ENCODE measurements at regions not wholly inside any gene's neighbourhood (a gene's known extent, or its start where the extent isn't known, plus 50 kb on each side); places are given as distances from the start of the nearest gene placed in this dataset.

- Histone ChIP-seq H3K9me2 (no peaks in the 10 kb centered on the region), H3K27me3 (ENCODE audit: insufficient read depth) (no peaks in the 10 kb centered on the region), H3F3A (replicated peaks; ENCODE audit: insufficient read depth) (no peaks in the 10 kb centered on the region), H3K9me3 (no peaks in the 10 kb centered on the region), H2AFZ (ENCODE audit: low read depth) (no peak overlapping the region), H4K20me1 (ENCODE audit: insufficient read depth) (no peaks in the 10 kb centered on the region), H3K79me2 (ENCODE audit: insufficient read depth) (no peaks in the 10 kb centered on the region), H3K4me3 (ENCODE audit: low read depth in 2 of 2, low read length in 1 of 2) (no peak overlapping the region), H3K4me1 (ENCODE audit: control insufficient read depth in 1 of 2, insufficient read depth in 2 of 2, low read depth in 1 of 2, low read length in 1 of 2) (no peaks in the 10 kb centered on the region; a peak in 1 of 4 replicates), H3K27ac (ENCODE audit: low read depth in 2 of 2, low read length in 1 of 2) (no peak overlapping the region), H3K9ac (no peak overlapping the region), H3K36me3 (replicated peaks in 1 of 2; ENCODE audit: control insufficient read depth in 1 of 2, insufficient read depth in 2 of 2, low read length in 1 of 2) (no peaks in the 10 kb centered on the region), H3K4me2 (no peak overlapping the region)
- 94% methylated on average over 3 of the region's 4 CpGs for WGBS (ENCODE audit: low lambda C conversion rate)
- POLR2A ChIA-PET = no interaction called here
- CTCF ChIA-PET = interaction anchor here (0.7 kb wide), 1 partner anchor 65 kb away, joined by 3 read pairs; no protein-coding TSS in a partner anchor
- DNase-seq = no peak
- TF ChIP-seq EP300 (IDR thresholded peaks at IDR 0.05; ENCODE audit: borderline replicate concordance in 1 of 2, low read depth in 1 of 2, low read length in 1 of 2) (no peak), USF1 (IDR thresholded peaks at IDR 0.05; ENCODE audit: borderline replicate concordance, low read depth) (no peak), EZH2phosphoT487 (IDR thresholded peaks at IDR 0.05; ENCODE audit: borderline replicate concordance, low read depth) (no peak), RAD21 (IDR thresholded peaks at IDR 0.05; ENCODE audit: low read length) (no peak), REST (IDR thresholded peaks at IDR 0.05; ENCODE audit: low read depth, low read length) (no peak), PBX3 (IDR thresholded peaks at IDR 0.05) (no peak), RFX5 (IDR thresholded peaks at IDR 0.05; ENCODE audit: low read length) (no peak), YY1 (IDR thresholded peaks at IDR 0.05; ENCODE audit: low read depth) (no peak)
Measured at GRCh38 chr5:142239394-142240159, 85.2 kb downstream of the SPRY4 start.

GRCh38 chr5:142237707-142238106 is 87.1 kb downstream of the SPRY4 start:
- TF ChIP-seq RFX5 (IDR thresholded peaks at IDR 0.05; ENCODE audit: low read length) (no peak), MXI1 (IDR thresholded peaks at IDR 0.05; ENCODE audit: low read depth, low read length) (no peak), EP300 (IDR thresholded peaks at IDR 0.05; ENCODE audit: borderline replicate concordance in 1 of 2, low read depth in 1 of 2, low read length in 1 of 2) (no peak), SMC3 (IDR thresholded peaks at IDR 0.05; ENCODE audit: low read depth, low read length) (no peak), POLR2AphosphoS5 (IDR thresholded peaks at IDR 0.05; ENCODE audit: low read depth, low read length) (no peak), EZH2phosphoT487 (IDR thresholded peaks at IDR 0.05; ENCODE audit: borderline replicate concordance, low read depth) (no peak), TAF1 (IDR thresholded peaks at IDR 0.05; ENCODE audit: borderline replicate concordance, low read depth, low read length) (no peak), MAX (IDR thresholded peaks at IDR 0.05; ENCODE audit: low read depth) (no peak), JUND (IDR thresholded peaks at IDR 0.05) (no peak), FOXJ3 (CRISPR knock-in tag; IDR thresholded peaks at IDR 0.05) (no peak), CHD2 (IDR thresholded peaks at IDR 0.05; ENCODE audit: low read length, partially characterized antibody) (no peak), GATA2 (CRISPR knock-in tag; IDR thresholded peaks at IDR 0.05) (no peak), TEAD4 (IDR thresholded peaks at IDR 0.05; ENCODE audit: borderline replicate concordance, insufficient read depth) (no peak), RAD21 (IDR thresholded peaks at IDR 0.05; ENCODE audit: low read length) (no peak), MEF2A (IDR thresholded peaks at IDR 0.05; ENCODE audit: borderline replicate concordance, low read depth) (no peak)
- WGBS (ENCODE audit: low lambda C conversion rate) = 90% methylated on average over 3 of the region's 3 CpGs
- no peaks in the 10 kb centered on the region for H3K27me3 ChIP-seq (ENCODE audit: insufficient read depth)
- no peak overlapping the region for H3K4me3 ChIP-seq (ENCODE audit: low read depth in 2 of 2, low read length in 1 of 2)
- no peak overlapping the region for H3K9ac ChIP-seq
- H3K4me2 ChIP-seq = no peak overlapping the region
- ChIA-PET POLR2A (no interaction called here), CTCF (interaction anchor here (1.2 kb wide), 1 partner anchor 418 kb away, joined by 3 read pairs; no protein-coding TSS in a partner anchor)
- H3K79me2 ChIP-seq (ENCODE audit: insufficient read depth) = no peaks in the 10 kb centered on the region
- no peaks in the 10 kb centered on the region for H3K9me3 ChIP-seq
- H2AFZ ChIP-seq (ENCODE audit: low read depth) = no peak overlapping the region
- H3K4me1 ChIP-seq (ENCODE audit: control insufficient read depth in 1 of 2, insufficient read depth in 2 of 2, low read depth in 1 of 2, low read length in 1 of 2) = no peaks in the 10 kb centered on the region; a peak in 1 of 4 replicates
- no peaks in the 10 kb centered on the region for H3K36me3 ChIP-seq (replicated peaks in 1 of 2; ENCODE audit: control insufficient read depth in 1 of 2, insufficient read depth in 2 of 2, low read length in 1 of 2)
- DNase-seq = no peak
- H4K20me1 ChIP-seq (ENCODE audit: insufficient read depth) = no peaks in the 10 kb centered on the region
- no peaks in the 10 kb centered on the region for H3K9me2 ChIP-seq
- H3K27ac ChIP-seq (ENCODE audit: low read depth in 2 of 2, low read length in 1 of 2) = no peak overlapping the region
- H3F3A ChIP-seq (replicated peaks; ENCODE audit: insufficient read depth) = no peaks in the 10 kb centered on the region

Measured in SK-N-SH (cell line).